ENCODE measurements at regions not wholly inside any gene's neighbourhood (a gene's known extent, or its start where the extent isn't known, plus 50 kb on each side); places are given as distances from the start of the nearest gene placed in this dataset.

- CTCF ChIA-PET: no interaction called here
- TF ChIP-seq, protein P1, sequence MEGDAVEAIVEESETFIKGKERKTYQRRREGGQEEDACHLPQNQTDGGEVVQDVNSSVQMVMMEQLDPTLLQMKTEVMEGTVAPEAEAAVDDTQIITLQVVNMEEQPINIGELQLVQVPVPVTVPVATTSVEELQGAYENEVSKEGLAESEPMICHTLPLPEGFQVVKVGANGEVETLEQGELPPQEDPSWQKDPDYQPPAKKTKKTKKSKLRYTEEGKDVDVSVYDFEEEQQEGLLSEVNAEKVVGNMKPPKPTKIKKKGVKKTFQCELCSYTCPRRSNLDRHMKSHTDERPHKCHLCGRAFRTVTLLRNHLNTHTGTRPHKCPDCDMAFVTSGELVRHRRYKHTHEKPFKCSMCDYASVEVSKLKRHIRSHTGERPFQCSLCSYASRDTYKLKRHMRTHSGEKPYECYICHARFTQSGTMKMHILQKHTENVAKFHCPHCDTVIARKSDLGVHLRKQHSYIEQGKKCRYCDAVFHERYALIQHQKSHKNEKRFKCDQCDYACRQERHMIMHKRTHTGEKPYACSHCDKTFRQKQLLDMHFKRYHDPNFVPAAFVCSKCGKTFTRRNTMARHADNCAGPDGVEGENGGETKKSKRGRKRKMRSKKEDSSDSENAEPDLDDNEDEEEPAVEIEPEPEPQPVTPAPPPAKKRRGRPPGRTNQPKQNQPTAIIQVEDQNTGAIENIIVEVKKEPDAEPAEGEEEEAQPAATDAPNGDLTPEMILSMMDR (IDR thresholded peaks at IDR 0.05; ENCODE audit: insufficient read depth, low read depth, low read length): no peak
- no peak for DNase-seq (ENCODE audit: low read depth)
- Histone ChIP-seq H3K36me3 (ENCODE audit: control insufficient read depth, insufficient read depth, low read length) (no peaks in the 10 kb centered on the region), H3K27me3 (ENCODE audit: control insufficient read depth, insufficient read depth, low read length) (no peaks in the 10 kb centered on the region), H3K4me3 (ENCODE audit: low read depth, low read length) (no peak overlapping the region)
- POLR2A ChIA-PET: no interaction called here
Observed at GRCh38 chr2:58985541-58985940, 744.4 kb upstream of the FANCL start.

- no peak for DNase-seq (ENCODE audit: low read depth)
- TF ChIP-seq, protein P1 (IDR thresholded peaks at IDR 0.05; ENCODE audit: insufficient read depth, low read depth, low read length): no peak
- H3K4me3 ChIP-seq (ENCODE audit: low read depth, low read length): no peak overlapping the region
- POLR2A ChIA-PET: no interaction called here
- CTCF ChIA-PET: no interaction called here
- no peaks in the 10 kb centered on the region for H3K27me3 ChIP-seq (ENCODE audit: control insufficient read depth, insufficient read depth, low read length)
- H3K36me3 ChIP-seq (ENCODE audit: control insufficient read depth, insufficient read depth, low read length): no peaks in the 10 kb centered on the region
Observed at GRCh38 chr2:58984731-58985130, 743.6 kb upstream of the FANCL start.

DNA sequence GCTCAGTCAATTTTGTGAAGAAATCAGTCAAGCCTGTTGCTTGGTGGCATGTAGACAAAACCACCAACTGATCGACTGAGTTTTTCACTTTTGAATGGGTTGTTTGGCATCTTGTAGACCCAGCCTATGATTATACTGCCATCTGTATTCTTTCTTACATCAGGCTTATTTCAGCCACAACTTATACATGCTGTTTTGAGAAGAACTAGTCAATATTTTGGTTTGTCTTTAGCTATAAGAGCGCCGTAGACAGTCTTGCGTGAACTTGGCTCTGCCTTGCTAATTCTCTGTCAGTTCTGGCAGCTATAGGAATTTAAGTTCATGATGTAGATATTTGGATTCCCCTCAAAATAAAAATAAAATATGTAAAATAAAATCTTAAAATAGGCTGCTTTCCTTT lies 742.0 kb upstream of the FANCL start:
- H3K4me3 ChIP-seq (ENCODE audit: low read depth, low read length): no peak overlapping the region
- POLR2A ChIA-PET: no interaction called here
- H3K27me3 ChIP-seq (ENCODE audit: control insufficient read depth, insufficient read depth, low read length): no peaks in the 10 kb centered on the region
- H3K36me3 ChIP-seq (ENCODE audit: control insufficient read depth, insufficient read depth, low read length): no peaks in the 10 kb centered on the region
- CTCF ChIA-PET: no interaction called here
- DNase-seq (ENCODE audit: low read depth): no peak
- TF ChIP-seq, protein P1 (IDR thresholded peaks at IDR 0.05; ENCODE audit: insufficient read depth, low read depth, low read length): no peak

GRCh38 chr2:58981237-58981636 lies 740.1 kb upstream of the FANCL start:
- ChIA-PET CTCF (no interaction called here), POLR2A (no interaction called here)
- no peak for DNase-seq (ENCODE audit: low read depth)
- Histone ChIP-seq H3K36me3 (ENCODE audit: control insufficient read depth, insufficient read depth, low read length) (no peaks in the 10 kb centered on the region), H3K27me3 (ENCODE audit: control insufficient read depth, insufficient read depth, low read length) (no peaks in the 10 kb centered on the region), H3K4me3 (ENCODE audit: low read depth, low read length) (no peak overlapping the region)
- TF ChIP-seq, protein P1 (IDR thresholded peaks at IDR 0.05; ENCODE audit: insufficient read depth, low read depth, low read length): no peak

- ChIA-PET CTCF (no interaction called here), POLR2A (no interaction called here)
- no peaks in the 10 kb centered on the region for H3K27me3 ChIP-seq (ENCODE audit: control insufficient read depth, insufficient read depth, low read length)
- TF ChIP-seq, protein P1 (IDR thresholded peaks at IDR 0.05; ENCODE audit: insufficient read depth, low read depth, low read length): no peak
- no peak for DNase-seq (ENCODE audit: low read depth)
- H3K4me3 ChIP-seq (ENCODE audit: low read depth, low read length): no peak overlapping the region
- no peaks in the 10 kb centered on the region for H3K36me3 ChIP-seq (ENCODE audit: control insufficient read depth, insufficient read depth, low read length)
Observed at GRCh38 chr2:58976375-58977071, 735.4 kb upstream of the FANCL start.
